ENCODE measurements at regions not wholly inside any gene's neighbourhood (a gene's known extent, or its start where the extent isn't known, plus 50 kb on each side); places are given as distances from the start of the nearest gene placed in this dataset.

DNA sequence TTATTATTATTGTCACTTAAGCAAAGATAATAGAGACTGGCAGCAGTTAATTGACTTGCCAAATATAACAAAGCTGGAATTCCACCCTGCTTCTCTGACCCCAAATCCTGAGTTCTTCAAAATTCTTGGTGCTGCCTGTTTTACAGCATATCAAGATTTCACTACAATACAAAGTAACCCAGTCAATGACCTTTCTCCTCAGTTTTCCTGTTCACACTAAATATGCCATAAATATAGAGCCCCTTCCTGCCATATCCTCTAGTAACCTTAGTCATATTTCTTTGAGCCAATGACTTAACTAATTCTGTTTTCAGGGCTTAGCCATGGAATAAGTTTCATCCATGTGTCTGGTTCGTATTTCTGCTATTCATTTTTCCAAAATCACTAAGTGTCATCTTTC lies 315.3 kb upstream of the HS3ST1 start:
- Histone ChIP-seq H3K27me3 (replicated peaks; ENCODE audit: insufficient read depth, low read depth, low read length, poor library complexity) (no peaks in the 10 kb centered on the region), H3K36me3 (ENCODE audit: insufficient read depth, low read length, poor library complexity, severe bottlenecking) (no peaks in the 10 kb centered on the region), H3K27ac (ENCODE audit: low read depth, low read length, poor library complexity, severe bottlenecking) (no peak overlapping the region), H3K9me3 (ENCODE audit: low read depth, low read length, poor library complexity, severe bottlenecking) (peaks cover 50% of the 10 kb centered on the region), H3K4me3 (ENCODE audit: low read depth, low read length, poor library complexity, severe bottlenecking) (no peak overlapping the region), H3K4me1 (ENCODE audit: insufficient read depth, low read length, poor library complexity, severe bottlenecking) (no peaks in the 10 kb centered on the region)
- no peak for DNase-seq (ENCODE audit: low spot score)
- intact Hi-C loops (cut with micrococcal nuclease; ENCODE audit: unreplicated experiment): no loop called here
- no peak for TF ChIP-seq EZH2 (IDR thresholded peaks at IDR 0.05; ENCODE audit: borderline replicate concordance, low read depth, low read length, poor library complexity, severe bottlenecking)
- TF ChIP-seq, protein P1, sequence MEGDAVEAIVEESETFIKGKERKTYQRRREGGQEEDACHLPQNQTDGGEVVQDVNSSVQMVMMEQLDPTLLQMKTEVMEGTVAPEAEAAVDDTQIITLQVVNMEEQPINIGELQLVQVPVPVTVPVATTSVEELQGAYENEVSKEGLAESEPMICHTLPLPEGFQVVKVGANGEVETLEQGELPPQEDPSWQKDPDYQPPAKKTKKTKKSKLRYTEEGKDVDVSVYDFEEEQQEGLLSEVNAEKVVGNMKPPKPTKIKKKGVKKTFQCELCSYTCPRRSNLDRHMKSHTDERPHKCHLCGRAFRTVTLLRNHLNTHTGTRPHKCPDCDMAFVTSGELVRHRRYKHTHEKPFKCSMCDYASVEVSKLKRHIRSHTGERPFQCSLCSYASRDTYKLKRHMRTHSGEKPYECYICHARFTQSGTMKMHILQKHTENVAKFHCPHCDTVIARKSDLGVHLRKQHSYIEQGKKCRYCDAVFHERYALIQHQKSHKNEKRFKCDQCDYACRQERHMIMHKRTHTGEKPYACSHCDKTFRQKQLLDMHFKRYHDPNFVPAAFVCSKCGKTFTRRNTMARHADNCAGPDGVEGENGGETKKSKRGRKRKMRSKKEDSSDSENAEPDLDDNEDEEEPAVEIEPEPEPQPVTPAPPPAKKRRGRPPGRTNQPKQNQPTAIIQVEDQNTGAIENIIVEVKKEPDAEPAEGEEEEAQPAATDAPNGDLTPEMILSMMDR (conservative IDR thresholded peaks at IDR 0.05; ENCODE audit: low read depth, low read length): no peak
- ChIA-PET CTCF (no interaction called here), POLR2A (ENCODE audit: low non-redundant PET) (no interaction called here)
- no TSS peak for BruUV-seq (replicated peaks)

DNA sequence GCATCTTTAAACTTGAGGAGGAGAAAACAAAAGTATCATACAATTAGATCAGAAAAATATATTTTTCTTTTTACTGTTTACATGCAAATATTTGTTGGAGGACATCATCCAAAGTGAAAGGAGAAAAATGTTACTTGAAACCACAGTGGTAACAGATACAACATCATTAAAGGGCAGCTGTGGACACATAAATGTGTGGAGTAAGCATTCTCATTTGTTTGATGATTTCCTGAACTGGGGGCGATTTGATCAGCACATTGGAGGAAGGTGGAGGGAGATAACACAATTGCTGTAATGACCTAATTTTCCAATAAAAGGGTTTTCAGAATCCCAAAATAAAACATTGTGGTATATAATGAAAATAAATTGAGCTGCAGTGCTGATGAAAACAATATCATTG lies 314.5 kb upstream of the HS3ST1 start:
- Histone ChIP-seq H3K4me1 (ENCODE audit: insufficient read depth, low read length, poor library complexity, severe bottlenecking) (no peaks in the 10 kb centered on the region), H3K4me3 (ENCODE audit: low read depth, low read length, poor library complexity, severe bottlenecking) (no peak overlapping the region), H3K9me3 (ENCODE audit: low read depth, low read length, poor library complexity, severe bottlenecking) (peaks cover 44% of the 10 kb centered on the region), H3K27ac (ENCODE audit: low read depth, low read length, poor library complexity, severe bottlenecking) (no peak overlapping the region), H3K36me3 (ENCODE audit: insufficient read depth, low read length, poor library complexity, severe bottlenecking) (no peaks in the 10 kb centered on the region), H3K27me3 (replicated peaks; ENCODE audit: insufficient read depth, low read depth, low read length, poor library complexity) (no peaks in the 10 kb centered on the region)
- intact Hi-C loops (cut with micrococcal nuclease; ENCODE audit: unreplicated experiment): no loop called here
- BruUV-seq (replicated peaks): no TSS peak
- ChIA-PET CTCF (no interaction called here), POLR2A (ENCODE audit: low non-redundant PET) (no interaction called here)
- TF ChIP-seq, protein P1 (conservative IDR thresholded peaks at IDR 0.05; ENCODE audit: low read depth, low read length): no peak
- no peak for TF ChIP-seq EZH2 (IDR thresholded peaks at IDR 0.05; ENCODE audit: borderline replicate concordance, low read depth, low read length, poor library complexity, severe bottlenecking)
- DNase-seq (ENCODE audit: low spot score): no peak

DNA sequence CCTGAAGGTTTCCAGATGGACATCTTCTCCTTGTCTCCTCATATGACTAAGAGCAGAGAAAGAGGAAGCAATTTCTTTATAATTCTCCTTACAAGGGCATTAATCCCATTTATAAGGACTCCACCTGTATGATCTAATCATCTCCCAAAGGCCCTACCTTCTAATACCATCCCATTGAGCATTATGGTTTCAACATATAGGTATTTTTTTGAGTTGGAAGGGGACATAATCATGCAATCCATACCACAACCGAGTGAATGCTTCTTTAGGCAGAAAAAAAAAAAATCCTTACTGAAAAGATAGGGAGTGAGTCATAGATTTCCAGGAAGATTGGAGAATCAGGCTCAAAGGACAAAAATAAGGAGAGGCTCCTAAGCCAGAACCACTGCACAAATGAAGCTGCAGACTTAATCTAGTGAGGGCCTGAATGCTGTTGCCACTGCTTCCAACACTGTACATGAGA lies 312.5 kb upstream of the HS3ST1 start:
- peaks cover 41% of the 10 kb centered on the region for H3K9me3 ChIP-seq (ENCODE audit: low read depth, low read length, poor library complexity, severe bottlenecking)
- intact Hi-C loops (cut with micrococcal nuclease; ENCODE audit: unreplicated experiment): no loop called here
- POLR2A ChIA-PET (ENCODE audit: low non-redundant PET): no interaction called here
- no peak overlapping the region for H3K27ac ChIP-seq (ENCODE audit: low read depth, low read length, poor library complexity, severe bottlenecking)
- no peak overlapping the region for H3K4me3 ChIP-seq (ENCODE audit: low read depth, low read length, poor library complexity, severe bottlenecking)
- CTCF ChIA-PET: no interaction called here
- no peak for DNase-seq (ENCODE audit: low spot score)
- no peaks in the 10 kb centered on the region for H3K27me3 ChIP-seq (replicated peaks; ENCODE audit: insufficient read depth, low read depth, low read length, poor library complexity)
- TF ChIP-seq, protein P1 (conservative IDR thresholded peaks at IDR 0.05; ENCODE audit: low read depth, low read length): no peak
- no peak for TF ChIP-seq EZH2 (IDR thresholded peaks at IDR 0.05; ENCODE audit: borderline replicate concordance, low read depth, low read length, poor library complexity, severe bottlenecking)
- no TSS peak for BruUV-seq (replicated peaks)
- no peaks in the 10 kb centered on the region for H3K4me1 ChIP-seq (ENCODE audit: insufficient read depth, low read length, poor library complexity, severe bottlenecking)
- no peaks in the 10 kb centered on the region for H3K36me3 ChIP-seq (ENCODE audit: insufficient read depth, low read length, poor library complexity, severe bottlenecking)

Data from A673 (cell line).